Left lobe of liver (tissue), 2 donors: ENCODE measurements at regions not wholly inside any gene's neighbourhood (a gene's known extent, or its start where the extent isn't known, plus 50 kb on each side); places are given as distances from the start of the nearest gene placed in this dataset.
"Not testable (repeated sequence)": the region's sequence is repeated elsewhere in the genome, so short reads cannot be mapped to it uniquely, and the experiment has no call there.

ENCODE experiments used
- ATAC-seq: fragments of 200-7000 bp; cut with Tn5 transposase; one replicate; pipeline ENCODE4 v1.9.1; 2020; ENCODE audit warnings: mild to moderate bottlenecking, moderate library complexity
- DNase-seq: peaks from one replicate; pipeline ENCODE4 v3.0.0-alpha.2; 2020; ENCODE audit warnings: low spot score
- donor health status: DM: no; HTN: no; CAD: no; lungs with moderate emphysema.
- donor health status: DM: no; HTN: yes; CAD: no.

GRCh38 chr5:50343715-50344114 lies 97.4 kb downstream of the EMB start:
- DNase-seq = no peak
- no peak for ATAC-seq

GRCh38 chr5:50340757-50341156 lies 100.3 kb downstream of the EMB start:
- ATAC-seq = no peak
- DNase-seq = no peak

GRCh38 chr5:50330633-50331032 lies 110.5 kb downstream of the EMB start:
- ATAC-seq = not testable (repeated sequence)

GRCh38 chr5:50328193-50328729 lies 112.8 kb downstream of the EMB start:
- ATAC-seq = no peak
- no peak for DNase-seq

More at GRCh38 chr5:50330633-50331032, 110.5 kb downstream of the EMB start:
- not testable (repeated sequence) for DNase-seq

- ATAC-seq (peak; percentile 39), DNase-seq (no peak)
Observed at GRCh38 chr5:50325237-50325832, 115.8 kb downstream of the EMB start.

GRCh38 chr5:50320131-50320749 lies 120.8 kb downstream of the EMB start:
- DNase-seq (no peak), ATAC-seq (no peak)

GRCh38 chr5:50318220-50318619 lies 122.9 kb downstream of the EMB start:
- no peak for DNase-seq
- no peak for ATAC-seq

GRCh38 chr5:50306488-50306887 lies 134.6 kb downstream of the EMB start:
- DNase-seq, ATAC-seq: not testable (repeated sequence)

- ATAC-seq (no peak), DNase-seq (no peak)
Observed at GRCh38 chr5:50302815-50303490, 138.1 kb downstream of the EMB start.

GRCh38 chr5:50301756-50302155 lies 139.3 kb downstream of the EMB start:
- DNase-seq (no peak), ATAC-seq (no peak)

GRCh38 chr5:50300878-50301277 lies 140.2 kb downstream of the EMB start:
- ATAC-seq (no peak), DNase-seq (no peak)

- no peak for DNase-seq
- no peak for ATAC-seq
Observed at GRCh38 chr5:50299896-50300295, 141.2 kb downstream of the EMB start.

- DNase-seq (no peak), ATAC-seq (no peak)
Observed at GRCh38 chr5:50292735-50293394, 148.2 kb downstream of the EMB start.

- not testable (repeated sequence) for ATAC-seq, DNase-seq
Observed at GRCh38 chr5:50280461-50280860, 160.6 kb downstream of the EMB start.
